PC-3 (cell line): ENCODE measurements at regions not wholly inside any gene's neighbourhood (a gene's known extent, or its start where the extent isn't known, plus 50 kb on each side); places are given as distances from the start of the nearest gene placed in this dataset.

Experiments
- ATAC-seq: fragments of 200-7000 bp; cut with Tn5 transposase; 2 replicates; pipeline ENCODE4 v1.9.1; 2020; ENCODE audit warnings: mild to moderate bottlenecking, moderate library complexity
- BruUV-seq: library from RNA; stranded (reverse); fragments of 400-500 nt; replicated peaks from 2 replicates; lab custom pipeline; 2021; lab: Mats Ljungman, UMichigan
- CTCF ChIA-PET: fragments of 300-600 bp; sonication (Branson Sonifier 250); formaldehyde crosslinking; loops from one replicate; lab custom pipeline; 2022; ENCODE audit warnings: antibody characterized with exemption; lab: Charles Lee
- POLR2A ChIA-PET: fragments of 300-600 bp; sonication (Branson Sonifier 250); formaldehyde crosslinking; loops from one replicate; lab custom pipeline; 2022; ENCODE audit warnings: antibody characterized with exemption; ENCODE audit not compliant: unreplicated experiment; lab: Charles Lee
- DNase-seq: peaks from one replicate; pipeline ENCODE4 v3.0.0-alpha.2; 2015
- H2AFZ ChIP-seq: fragments of 300-600 bp; sonication (generic); 2 replicates; pipeline ENCODE4 v1.6.0; 2016; ENCODE audit warnings: antibody characterized with exemption, low read length
- H3F3A ChIP-seq: fragments of 300-600 bp; sonication (generic); one replicate; pipeline ENCODE4 v1.6.0; 2017; ENCODE audit warnings: antibody characterized with exemption, low read length, control low read depth, mild to moderate bottlenecking; ENCODE audit not compliant: unreplicated experiment
- H3K27ac ChIP-seq: fragments of 300-600 bp; sonication (generic); 2 replicates; pipeline ENCODE4 v1.5.1; 2016; ENCODE audit warnings: mild to moderate bottlenecking, low read length
- H3K27me3 ChIP-seq: fragments of 300-600 bp; sonication (generic); 2 replicates; pipeline ENCODE4 v1.6.1; 2016; ENCODE audit warnings: low read length, mixed read lengths
- H3K36me3 ChIP-seq: fragments of 300-600 bp; sonication (generic); 2 replicates; pipeline ENCODE4 v1.6.1; 2016; ENCODE audit warnings: low read depth, mixed run types, low read length, mixed read lengths
- H3K4me1 ChIP-seq: fragments of 300-600 bp; sonication (generic); 2 replicates; pipeline ENCODE4 v1.5.1; 2016; ENCODE audit warnings: low read length; ENCODE audit not compliant: insufficient read depth
- H3K4me2 ChIP-seq: fragments of 300-600 bp; sonication (generic); 2 replicates; pipeline ENCODE4 v1.6.0; 2016; ENCODE audit warnings: low read length
- H3K4me3 ChIP-seq: fragments of 300-600 bp; sonication (generic); 2 replicates; pipeline ENCODE4 v1.5.1; 2016; ENCODE audit warnings: mild to moderate bottlenecking, low read length, mixed read lengths
- H3K79me2 ChIP-seq: fragments of 300-600 bp; sonication (generic); 2 replicates; pipeline ENCODE4 v1.6.1; 2017; ENCODE audit warnings: low read length, mixed read lengths
- H3K9ac ChIP-seq: fragments of 300-600 bp; sonication (generic); 2 replicates; pipeline ENCODE4 v1.6.0; 2016; ENCODE audit warnings: mild to moderate bottlenecking, low read length
- H3K9me2 ChIP-seq: fragments of 300-600 bp; sonication (generic); replicated peaks from 2 replicates; pipeline ENCODE4 v1.6.1; 2016; ENCODE audit warnings: mixed run types, low read length, mixed read lengths
- H3K9me3 ChIP-seq: fragments of 300-600 bp; sonication (generic); 2 replicates; pipeline ENCODE4 v1.6.1; 2016; ENCODE audit warnings: low read length, mixed read lengths
- H4K20me1 ChIP-seq: fragments of 300-600 bp; sonication (generic); 2 replicates; pipeline ENCODE4 v1.6.1; 2016; ENCODE audit warnings: low read length, mixed read lengths
- CTCF ChIP-seq: fragments of 300-600 bp; sonication (generic); conservative IDR thresholded peaks from 2 replicates; pipeline ENCODE4 v1.5.1; 2017; ENCODE audit warnings: antibody characterized with exemption, low read depth, mild to moderate bottlenecking, low read length
- EZH2 ChIP-seq: fragments of 300-600 bp; sonication (generic); IDR thresholded peaks from one replicate; pipeline ENCODE4 v1.6.1; 2017; ENCODE audit warnings: antibody characterized with exemption, mild to moderate bottlenecking, low read length; ENCODE audit not compliant: unreplicated experiment
- EZH2phosphoT487 ChIP-seq: fragments of 300-600 bp; sonication (generic); IDR thresholded peaks from 2 replicates; pipeline ENCODE4 v1.6.1; 2018; ENCODE audit warnings: mild to moderate bottlenecking, antibody characterized with exemption, low read length, borderline replicate concordance
- intact Hi-C: fragments of 100-400 bp; cut with micrococcal nuclease; formaldehyde crosslinking; loops from 2 replicates; pipeline ENCODE4 v1.9.0; 2023

- Histone ChIP-seq H3K4me2 (no peak overlapping the region), H3K9me3 (no peaks in the 10 kb centered on the region), H3K9ac (no peak overlapping the region), H3F3A (no peaks in the 10 kb centered on the region), H3K79me2 (no peaks in the 10 kb centered on the region), H3K36me3 (no peaks in the 10 kb centered on the region), H3K27ac (no peak overlapping the region), H3K4me1 (no peaks in the 10 kb centered on the region), H3K27me3 (0 out of 2 replicates have a peak, but pooled peaks cover 5% of the 10 kb centered on the region), H3K4me3 (no peak overlapping the region), H3K9me2 (no peaks in the 10 kb centered on the region), H4K20me1 (no peaks in the 10 kb centered on the region), H2AFZ (no peak overlapping the region)
- ATAC-seq (no peak), DNase-seq (peak; percentile 23)
- ChIA-PET POLR2A (no interaction called here), CTCF (no interaction called here)
- BruUV-seq = no TSS peak
- TF ChIP-seq EZH2phosphoT487 = no peak
- peak; percentile 87 for TF ChIP-seq CTCF
- TF ChIP-seq EZH2 = no peak
- intact Hi-C loops = no loop called here
Measured at GRCh38 chr12:111268738-111269572, 99.9 kb downstream of the PHETA1 start.

DNA sequence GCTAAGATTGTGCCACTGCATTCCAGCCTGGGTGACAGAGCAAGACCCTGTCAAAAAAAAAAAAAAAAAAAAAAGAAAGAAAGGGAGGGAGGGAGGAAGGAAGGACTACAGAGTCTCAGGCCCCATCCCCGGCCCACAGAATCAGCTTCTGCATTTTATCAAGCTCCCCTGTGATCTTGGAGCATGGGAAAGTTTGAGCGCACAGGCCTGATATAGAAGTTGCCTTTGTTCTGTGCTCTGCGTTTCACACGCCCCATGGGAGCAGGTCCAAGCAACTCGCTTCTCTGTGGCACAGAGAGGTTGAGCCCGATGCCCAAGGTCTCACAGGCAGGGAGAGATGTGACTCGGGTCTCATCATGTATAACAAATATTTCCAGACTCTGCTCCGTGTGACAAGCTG lies 101.8 kb downstream of the PHETA1 start:
- Histone ChIP-seq H3K27ac (no peak overlapping the region), H3K4me3 (no peak overlapping the region), H3K36me3 (no peaks in the 10 kb centered on the region), H3K79me2 (no peaks in the 10 kb centered on the region), H3F3A (no peaks in the 10 kb centered on the region), H3K4me1 (no peaks in the 10 kb centered on the region), H3K9ac (no peak overlapping the region), H3K9me3 (no peaks in the 10 kb centered on the region), H3K9me2 (no peaks in the 10 kb centered on the region), H2AFZ (no peak overlapping the region), H4K20me1 (no peaks in the 10 kb centered on the region), H3K4me2 (no peak overlapping the region), H3K27me3 (0 out of 2 replicates have a peak, but pooled peaks cover 5% of the 10 kb centered on the region)
- ChIA-PET CTCF (no interaction called here), POLR2A (interaction anchor here (0.5 to 0.6 kb wide), 2 partner anchors 10 to 34 kb away, joined by 3 to 4 read pairs; no protein-coding TSS in a partner anchor)
- no TSS peak for BruUV-seq
- ATAC-seq (no peak), DNase-seq (no peak)
- intact Hi-C loops = no loop called here
- TF ChIP-seq CTCF = no peak
- no peak for TF ChIP-seq EZH2phosphoT487
- TF ChIP-seq EZH2 = no peak

DNA sequence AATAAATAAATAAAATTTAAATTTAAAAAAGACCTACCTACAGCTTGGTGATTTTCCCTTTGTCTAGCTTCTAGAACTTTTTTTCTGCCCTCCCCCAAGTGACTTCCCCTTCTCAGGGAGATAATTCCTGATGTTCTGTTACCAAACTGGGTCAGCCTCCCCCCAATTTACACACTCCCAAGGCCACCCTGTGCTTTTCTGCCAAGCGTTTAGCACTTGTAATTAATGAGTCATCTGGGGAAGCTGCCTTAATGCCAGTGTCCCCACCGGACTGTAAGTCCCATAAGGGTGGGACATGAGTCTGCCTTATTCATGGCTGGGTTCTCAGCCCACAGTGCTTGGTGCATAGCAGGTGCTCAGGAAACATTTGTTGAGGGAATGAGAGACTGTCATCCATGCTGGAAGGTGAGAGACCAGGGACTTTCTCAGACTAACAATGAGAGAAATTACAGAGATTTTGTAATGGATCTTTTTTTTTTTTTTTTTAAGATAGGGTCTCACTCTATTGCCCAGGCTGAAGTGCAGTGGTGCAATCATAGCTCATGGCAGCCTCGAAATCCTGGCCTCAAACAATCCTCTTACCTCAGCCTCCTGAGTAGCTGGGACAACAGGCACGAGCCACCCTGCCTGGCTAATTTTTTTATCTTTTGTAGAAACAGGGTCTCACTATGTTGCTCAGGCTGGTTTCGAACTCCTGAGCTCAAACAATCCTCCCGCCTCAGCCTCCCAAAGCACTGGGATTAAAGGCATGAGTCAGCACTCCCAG lies 106.8 kb downstream of the PHETA1 start:
- H3K9me2 ChIP-seq = no peaks in the 10 kb centered on the region
- H3K9me3 ChIP-seq = no peaks in the 10 kb centered on the region
- TF ChIP-seq EZH2 = no peak
- no peak for TF ChIP-seq CTCF
- TF ChIP-seq EZH2phosphoT487 = no peak
- H3K4me1 ChIP-seq = no peaks in the 10 kb centered on the region
- H3K79me2 ChIP-seq = no peaks in the 10 kb centered on the region
- no peak overlapping the region for H3K4me2 ChIP-seq
- no peak overlapping the region for H2AFZ ChIP-seq
- H3K27ac ChIP-seq = no peak overlapping the region
- DNase-seq (no peak), ATAC-seq (no peak)
- peaks cover 6% of the 10 kb centered on the region; the same call in 1 of the 2 replicates for H3K27me3 ChIP-seq
- H3K36me3 ChIP-seq = no peaks in the 10 kb centered on the region
- intact Hi-C loops = no loop called here
- H3K9ac ChIP-seq = no peak overlapping the region
- H4K20me1 ChIP-seq = no peaks in the 10 kb centered on the region
- POLR2A ChIA-PET = no interaction called here
- no peaks in the 10 kb centered on the region for H3F3A ChIP-seq
- BruUV-seq = no TSS peak
- no peak overlapping the region for H3K4me3 ChIP-seq
- CTCF ChIA-PET = no interaction called here
